ENCODE measurements at regions not wholly inside any gene's neighbourhood (a gene's known extent, or its start where the extent isn't known, plus 50 kb on each side); places are given as distances from the start of the nearest gene placed in this dataset.

- TF ChIP-seq, protein P1, sequence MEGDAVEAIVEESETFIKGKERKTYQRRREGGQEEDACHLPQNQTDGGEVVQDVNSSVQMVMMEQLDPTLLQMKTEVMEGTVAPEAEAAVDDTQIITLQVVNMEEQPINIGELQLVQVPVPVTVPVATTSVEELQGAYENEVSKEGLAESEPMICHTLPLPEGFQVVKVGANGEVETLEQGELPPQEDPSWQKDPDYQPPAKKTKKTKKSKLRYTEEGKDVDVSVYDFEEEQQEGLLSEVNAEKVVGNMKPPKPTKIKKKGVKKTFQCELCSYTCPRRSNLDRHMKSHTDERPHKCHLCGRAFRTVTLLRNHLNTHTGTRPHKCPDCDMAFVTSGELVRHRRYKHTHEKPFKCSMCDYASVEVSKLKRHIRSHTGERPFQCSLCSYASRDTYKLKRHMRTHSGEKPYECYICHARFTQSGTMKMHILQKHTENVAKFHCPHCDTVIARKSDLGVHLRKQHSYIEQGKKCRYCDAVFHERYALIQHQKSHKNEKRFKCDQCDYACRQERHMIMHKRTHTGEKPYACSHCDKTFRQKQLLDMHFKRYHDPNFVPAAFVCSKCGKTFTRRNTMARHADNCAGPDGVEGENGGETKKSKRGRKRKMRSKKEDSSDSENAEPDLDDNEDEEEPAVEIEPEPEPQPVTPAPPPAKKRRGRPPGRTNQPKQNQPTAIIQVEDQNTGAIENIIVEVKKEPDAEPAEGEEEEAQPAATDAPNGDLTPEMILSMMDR (IDR thresholded peaks at IDR 0.05): no peak
- TF ChIP-seq POLR2A (IDR thresholded peaks at IDR 0.05): no peak
Measured at GRCh38 chr21:27586326-27586725, 619.4 kb upstream of the ADAMTS5 start.
